Esophagus squamous epithelium (tissue), 4 donors: ENCODE measurements at regions not wholly inside any gene's neighbourhood (a gene's known extent, or its start where the extent isn't known, plus 50 kb on each side); places are given as distances from the start of the nearest gene placed in this dataset.

Experiments used
- POLR2A ChIP-seq, 4 donors: fragments of 450-650 bp; IDR thresholded peaks; one replicate each; pipeline ENCODE4 v1.6.1; 2017; ENCODE audit warnings: antibody characterized with exemption in 4 of 4, mild to moderate bottlenecking in 4 of 4, moderate library complexity in 3 of 4
- TF ChIP-seq, protein P1 (sequence below), 6 experiments: fragments of 450-650 bp in 4 of 6; fragments of 200-600 bp in 2 of 6; sonication (generic) in 2 of 6; IDR thresholded peaks; one replicate each; pipeline ENCODE4 v1.5.1; 2016 to 2019; ENCODE audit warnings: antibody characterized with exemption in 6 of 6, mild to moderate bottlenecking in 4 of 6, moderate library complexity in 4 of 6

- TF ChIP-seq, protein P1, sequence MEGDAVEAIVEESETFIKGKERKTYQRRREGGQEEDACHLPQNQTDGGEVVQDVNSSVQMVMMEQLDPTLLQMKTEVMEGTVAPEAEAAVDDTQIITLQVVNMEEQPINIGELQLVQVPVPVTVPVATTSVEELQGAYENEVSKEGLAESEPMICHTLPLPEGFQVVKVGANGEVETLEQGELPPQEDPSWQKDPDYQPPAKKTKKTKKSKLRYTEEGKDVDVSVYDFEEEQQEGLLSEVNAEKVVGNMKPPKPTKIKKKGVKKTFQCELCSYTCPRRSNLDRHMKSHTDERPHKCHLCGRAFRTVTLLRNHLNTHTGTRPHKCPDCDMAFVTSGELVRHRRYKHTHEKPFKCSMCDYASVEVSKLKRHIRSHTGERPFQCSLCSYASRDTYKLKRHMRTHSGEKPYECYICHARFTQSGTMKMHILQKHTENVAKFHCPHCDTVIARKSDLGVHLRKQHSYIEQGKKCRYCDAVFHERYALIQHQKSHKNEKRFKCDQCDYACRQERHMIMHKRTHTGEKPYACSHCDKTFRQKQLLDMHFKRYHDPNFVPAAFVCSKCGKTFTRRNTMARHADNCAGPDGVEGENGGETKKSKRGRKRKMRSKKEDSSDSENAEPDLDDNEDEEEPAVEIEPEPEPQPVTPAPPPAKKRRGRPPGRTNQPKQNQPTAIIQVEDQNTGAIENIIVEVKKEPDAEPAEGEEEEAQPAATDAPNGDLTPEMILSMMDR (IDR thresholded peaks at IDR 0.05): no peak
- no peak for TF ChIP-seq POLR2A (IDR thresholded peaks at IDR 0.05)
Observed at GRCh38 chr12:75790219-75790618, 241.4 kb downstream of the PHLDA1 start.
